Sigmoid colon (tissue), 6 donors: ENCODE measurements at regions not wholly inside any gene's neighbourhood (a gene's known extent, or its start where the extent isn't known, plus 50 kb on each side); places are given as distances from the start of the nearest gene placed in this dataset.

Experiments used
- DNase-seq: peaks from one replicate; pipeline ENCODE4 v3.0.0-alpha.2; 2019
- H3K27ac ChIP-seq, 4 donors: fragments of 200-600 bp; sonication (generic); one replicate each; pipeline ENCODE4 v1.5.1; 2016 to 2019; ENCODE audit warnings: mild to moderate bottlenecking in 1 of 4
- H3K27me3 ChIP-seq, 3 donors: fragments of 200-600 bp; sonication (generic); one replicate each; pipeline ENCODE4 v1.5.1; 2019; ENCODE audit warnings: mild to moderate bottlenecking in 1 of 3
- H3K36me3 ChIP-seq, 4 donors: fragments of 200-600 bp; sonication (generic); one replicate each; pipeline ENCODE4 v1.5.1; 2016 to 2019
- H3K4me1 ChIP-seq, 4 donors: fragments of 200-600 bp; sonication (generic); one replicate each; pipeline ENCODE4 v1.5.1; 2017 to 2019
- H3K4me3 ChIP-seq, 4 donors: fragments of 200-600 bp; sonication (generic); one replicate each; pipeline ENCODE4 v1.5.1; 2017 to 2019; ENCODE audit warnings: mild to moderate bottlenecking in 2 of 4, moderate library complexity in 1 of 4
- H3K9me3 ChIP-seq, 4 donors: fragments of 200-600 bp in 3 of 4; sonication (generic) in 3 of 4; one replicate each; pipeline versions ENCODE4 v1.5.1 to v1.6.1; 2013 to 2019
- CTCF ChIP-seq, 4 experiments: fragments of 450-650 bp in 3 of 4; fragments of 200-600 bp in 1 of 4; IDR thresholded peaks; one replicate each; pipeline ENCODE4 v1.5.1; 2016 to 2019; ENCODE audit warnings: antibody characterized with exemption in 4 of 4, mild to moderate bottlenecking in 3 of 4, moderate library complexity in 2 of 4
- EP300 ChIP-seq, 4 donors: sonication (generic); formaldehyde crosslinking; IDR thresholded peaks; one replicate each; pipeline ENCODE4 v1.6.1; 2017; ENCODE audit warnings: antibody characterized with exemption in 4 of 4
- POLR2A ChIP-seq, 2 donors: fragments of 450-650 bp; IDR thresholded peaks; one replicate each; pipeline ENCODE4 v1.6.1; 2016; ENCODE audit warnings: antibody characterized with exemption in 2 of 2, mild to moderate bottlenecking in 2 of 2, moderate library complexity in 2 of 2
- POLR2AphosphoS5 ChIP-seq, 4 donors: sonication (generic); formaldehyde crosslinking; IDR thresholded peaks; one replicate each; pipeline ENCODE4 v1.6.1; 2017; ENCODE audit warnings: antibody characterized with exemption in 4 of 4
- WGBS, 2 donors: extraction: QIAGEN DNeasy Blood & Tissue Kit; methylation state at CpG; one replicate each; pipeline ENCODE4 v1.1.7; 2013; 5-methylcytosine and 5-hydroxymethylcytosine counted together
- intact Hi-C: fragments of 100-400 bp; cut with DNase I; formaldehyde crosslinking; loops from one replicate; pipeline ENCODE4 v1.15.1; 2023
- donor health status: healthy with polysubstance abuse.
- donor health status: healthy.

DNA sequence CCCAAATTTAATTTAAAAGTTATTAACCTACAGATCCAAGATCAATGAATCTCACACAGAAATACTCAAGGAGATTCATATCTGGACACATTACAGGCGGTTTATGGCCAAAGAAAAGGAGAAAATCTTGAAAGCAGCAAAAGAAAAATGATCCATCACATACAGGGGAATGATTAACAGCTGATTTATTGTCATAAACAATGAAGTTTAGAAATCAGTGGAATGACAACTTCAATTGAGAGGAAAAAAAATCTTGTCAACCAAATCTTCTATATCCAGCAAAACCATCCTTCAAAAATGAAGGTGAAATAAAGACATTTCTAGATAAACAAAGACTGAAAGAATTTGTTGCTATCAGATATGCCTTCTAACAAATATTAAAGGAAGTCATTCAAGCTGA lies 156.2 kb upstream of the SEMA6D start:
- TF ChIP-seq POLR2AphosphoS5 (IDR thresholded peaks at IDR 0.05) (no peak), EP300 (IDR thresholded peaks at IDR 0.05) (no peak), CTCF (IDR thresholded peaks at IDR 0.05) (no peak), POLR2A (IDR thresholded peaks at IDR 0.05) (no peak)
- no peak for DNase-seq

DNA sequence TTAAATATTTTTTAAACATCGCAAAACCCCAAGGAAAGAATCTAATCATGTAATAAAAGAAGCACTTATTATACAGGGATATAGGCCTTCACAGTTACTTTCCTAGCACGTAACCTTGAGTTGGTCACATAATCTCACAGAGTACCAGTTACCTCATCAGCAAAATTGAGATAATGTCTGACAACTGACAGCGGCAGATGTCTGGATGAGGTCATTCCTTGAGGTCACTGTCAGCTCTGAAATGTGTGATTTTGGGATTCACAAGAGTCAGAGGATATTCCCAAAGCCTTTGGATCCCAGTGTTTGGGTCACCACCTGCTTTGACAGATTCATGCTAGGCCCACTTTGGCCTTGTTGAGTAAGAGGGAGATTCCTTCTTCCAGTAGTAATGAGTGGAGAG lies 151.4 kb upstream of the SEMA6D start:
- Histone ChIP-seq H3K27me3 (no peaks in the 10 kb centered on the region), H3K27ac (no peak overlapping the region), H3K9me3 (peaks cover 0 to 1% (median 0%) of the 10 kb centered on the region in 4 donors), H3K4me1 (no peaks in the 10 kb centered on the region), H3K36me3 (no peaks in the 10 kb centered on the region), H3K4me3 (no peak overlapping the region)
- WGBS, 2 donors = 66 to 78% methylated on average over 3 of the region's 3 CpGs
- intact Hi-C loops = no loop called here
- TF ChIP-seq POLR2A (IDR thresholded peaks at IDR 0.05) (no peak), CTCF (IDR thresholded peaks at IDR 0.05) (no peak), POLR2AphosphoS5 (IDR thresholded peaks at IDR 0.05) (no peak), EP300 (IDR thresholded peaks at IDR 0.05) (no peak)
- DNase-seq = no peak

More for the DNA sequence above, 156.2 kb upstream of the SEMA6D start:
- 72 to 81% methylated on average over 1 of the region's 1 CpG for WGBS, 2 donors
- H3K27ac ChIP-seq = no peak overlapping the region
- intact Hi-C loops = no loop called here
- H3K36me3 ChIP-seq = no peaks in the 10 kb centered on the region
- H3K4me1 ChIP-seq = no peaks in the 10 kb centered on the region
- H3K4me3 ChIP-seq = no peak overlapping the region
- no peaks in the 10 kb centered on the region for H3K27me3 ChIP-seq
- peaks cover 0 to 5% (median 0%) of the 10 kb centered on the region in 4 donors for H3K9me3 ChIP-seq

DNA sequence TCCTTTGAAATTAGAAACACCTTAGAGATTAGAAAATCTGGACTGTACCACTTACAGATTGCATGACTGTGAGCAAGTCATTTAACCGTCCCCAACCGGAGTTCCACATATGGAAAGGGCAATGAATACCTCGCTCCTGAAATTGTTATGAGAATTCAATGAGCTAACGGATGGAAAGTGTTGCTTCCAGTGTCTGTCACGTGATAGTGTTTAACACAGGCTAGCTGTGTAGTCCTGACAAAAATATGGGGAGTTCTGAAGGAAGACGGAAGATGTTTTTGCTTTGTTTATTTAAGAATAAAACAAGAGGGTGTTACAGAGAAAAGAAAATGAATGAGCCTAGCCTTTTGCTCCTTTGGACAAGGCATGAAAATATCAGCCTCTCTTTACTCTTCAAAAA lies 150.7 kb upstream of the SEMA6D start:
- 81 to 89% methylated on average over 6 of the region's 6 CpGs for WGBS, 2 donors
- H3K4me1 ChIP-seq = no peaks in the 10 kb centered on the region
- no peak overlapping the region for H3K4me3 ChIP-seq

GRCh38 chr15:47568030-47568429 lies 149.3 kb upstream of the SEMA6D start:
- H3K27me3 ChIP-seq = no peaks in the 10 kb centered on the region
- intact Hi-C loops = no loop called here
- H3K9me3 ChIP-seq = no peaks in the 10 kb centered on the region
- TF ChIP-seq POLR2AphosphoS5 (IDR thresholded peaks at IDR 0.05) = no peak
- TF ChIP-seq EP300 (IDR thresholded peaks at IDR 0.05) = no peak
- no peak for TF ChIP-seq CTCF (IDR thresholded peaks at IDR 0.05)
- no peak for TF ChIP-seq POLR2A (IDR thresholded peaks at IDR 0.05)
- H3K27ac ChIP-seq = no peak overlapping the region
- DNase-seq = no peak
- H3K4me1 ChIP-seq = no peaks in the 10 kb centered on the region
- H3K4me3 ChIP-seq = no peak overlapping the region
- H3K36me3 ChIP-seq = no peaks in the 10 kb centered on the region
- 88 to 97% methylated on average over 2 of the region's 2 CpGs for WGBS, 2 donors

More for the DNA sequence above, 150.7 kb upstream of the SEMA6D start:
- intact Hi-C loops = no loop called here
- no peak for TF ChIP-seq EP300 (IDR thresholded peaks at IDR 0.05)
- TF ChIP-seq POLR2AphosphoS5 (IDR thresholded peaks at IDR 0.05) = no peak
- TF ChIP-seq POLR2A (IDR thresholded peaks at IDR 0.05) = no peak
- TF ChIP-seq CTCF (IDR thresholded peaks at IDR 0.05) = no peak
- Histone ChIP-seq H3K36me3 (no peaks in the 10 kb centered on the region), H3K27me3 (no peaks in the 10 kb centered on the region), H3K9me3 (no peaks in the 10 kb centered on the region), H3K27ac (no peak overlapping the region)
- DNase-seq = no peak

GRCh38 chr15:47570044-47570443 lies 147.3 kb upstream of the SEMA6D start:
- Histone ChIP-seq H3K9me3 (no peaks in the 10 kb centered on the region), H3K4me1 (no peaks in the 10 kb centered on the region), H3K27me3 (no peaks in the 10 kb centered on the region), H3K27ac (no peak overlapping the region), H3K4me3 (no peak overlapping the region), H3K36me3 (no peaks in the 10 kb centered on the region)
- DNase-seq = no peak
- TF ChIP-seq EP300 (IDR thresholded peaks at IDR 0.05) (no peak), POLR2A (IDR thresholded peaks at IDR 0.05) (no peak), CTCF (IDR thresholded peaks at IDR 0.05) (no peak), POLR2AphosphoS5 (IDR thresholded peaks at IDR 0.05) (no peak)
- intact Hi-C loops = no loop called here
- WGBS, 2 donors = 59 to 74% methylated on average over 4 of the region's 4 CpGs
